Lower lobe of right lung (tissue), 2 donors: ENCODE measurements at regions not wholly inside any gene's neighbourhood (a gene's known extent, or its start where the extent isn't known, plus 50 kb on each side); places are given as distances from the start of the nearest gene placed in this dataset.
"Not testable (repeated sequence)": the region's sequence is repeated elsewhere in the genome, so short reads cannot be mapped to it uniquely, and the experiment has no call there.

Source experiments
- ATAC-seq, 2 donors: fragments of 200-7000 bp; cut with Tn5 transposase; one replicate each; pipeline ENCODE4 v1.9.1; 2020 to 2022; ENCODE audit warnings: mild to moderate bottlenecking in 2 of 2, moderate library complexity in 2 of 2
- DNase-seq: peaks from one replicate; pipeline ENCODE4 v3.0.0-alpha.2; 2020
- H3K27ac ChIP-seq: fragments of 200-600 bp; one replicate; pipeline ENCODE4 v1.8.0; 2022
- H3K27me3 ChIP-seq: fragments of 200-600 bp; one replicate; pipeline ENCODE4 v1.8.0; 2022; ENCODE audit warnings: low read depth
- H3K36me3 ChIP-seq: fragments of 200-600 bp; one replicate; pipeline ENCODE4 v1.8.0; 2022; ENCODE audit warnings: mild to moderate bottlenecking
- H3K4me1 ChIP-seq: fragments of 200-600 bp; one replicate; pipeline ENCODE4 v1.8.0; 2022
- H3K4me3 ChIP-seq: fragments of 200-600 bp; one replicate; pipeline ENCODE4 v1.8.0; 2022; ENCODE audit warnings: mild to moderate bottlenecking
- H3K9me3 ChIP-seq: fragments of 200-600 bp; one replicate; pipeline ENCODE4 v1.8.0; 2022
- CTCF ChIP-seq: fragments of 200-600 bp; IDR thresholded peaks from one replicate; pipeline ENCODE4 v1.8.0; 2022; ENCODE audit warnings: antibody characterized with exemption, mild to moderate bottlenecking
- intact Hi-C: fragments of 100-400 bp; cut with DNase I; formaldehyde crosslinking; loops from one replicate; pipeline ENCODE4 v1.11.0; 2022
- donor health status: DM: no; HTN: yes; CAD: no; lungs with severe emphysema.

- no peak for TF ChIP-seq CTCF
- Histone ChIP-seq H3K27ac (no peak overlapping the region), H3K4me3 (no peak overlapping the region), H3K36me3 (no peaks in the 10 kb centered on the region), H3K4me1 (no peaks in the 10 kb centered on the region), H3K9me3 (no peaks in the 10 kb centered on the region), H3K27me3 (no peaks in the 10 kb centered on the region)
- DNase-seq: no peak
- no peak for ATAC-seq
- intact Hi-C loops: no loop called here
Observed at GRCh38 chr14:30356438-30357202, 202.3 kb upstream of the G2E3 start.

- no peak for ATAC-seq
- H3K36me3 ChIP-seq: no peaks in the 10 kb centered on the region
- no peak overlapping the region for H3K27ac ChIP-seq
- H3K27me3 ChIP-seq: no peaks in the 10 kb centered on the region
- no peaks in the 10 kb centered on the region for H3K9me3 ChIP-seq
- H3K4me1 ChIP-seq: no peaks in the 10 kb centered on the region
- no peak overlapping the region for H3K4me3 ChIP-seq
- intact Hi-C loops: no loop called here
- TF ChIP-seq CTCF: no peak
- no peak for DNase-seq
Observed at GRCh38 chr14:30357791-30358190, 201.2 kb upstream of the G2E3 start.

GRCh38 chr14:30362369-30363218 lies 196.4 kb upstream of the G2E3 start:
- no peak for ATAC-seq
- H3K9me3 ChIP-seq: no peaks in the 10 kb centered on the region
- no peak overlapping the region for H3K4me3 ChIP-seq
- no peaks in the 10 kb centered on the region for H3K36me3 ChIP-seq
- H3K27me3 ChIP-seq: no peaks in the 10 kb centered on the region
- H3K4me1 ChIP-seq: no peaks in the 10 kb centered on the region
- no peak for TF ChIP-seq CTCF
- no peak for DNase-seq
- H3K27ac ChIP-seq: no peak overlapping the region
- intact Hi-C loops: no loop called here

- H3K4me3 ChIP-seq, intact Hi-C loops, H3K27ac ChIP-seq, H3K4me1 ChIP-seq, H3K27me3 ChIP-seq, H3K9me3 ChIP-seq, DNase-seq, ATAC-seq, H3K36me3 ChIP-seq: not testable (repeated sequence)
Observed at GRCh38 chr14:30363219-30363880, 195.6 kb upstream of the G2E3 start.

- H3K4me1 ChIP-seq: no peaks in the 10 kb centered on the region
- TF ChIP-seq CTCF: no peak
- no peak for DNase-seq
- peaks cover 4% of the 10 kb centered on the region for H3K27me3 ChIP-seq
- ATAC-seq: no peak
- H3K4me3 ChIP-seq: no peak overlapping the region
- intact Hi-C loops: no loop called here
- H3K27ac ChIP-seq: no peak overlapping the region
- H3K9me3 ChIP-seq: no peaks in the 10 kb centered on the region
- no peaks in the 10 kb centered on the region for H3K36me3 ChIP-seq
Observed at GRCh38 chr14:30369502-30370180, 189.3 kb upstream of the G2E3 start.
